Muscle of leg (tissue), 3 donors: ENCODE measurements at regions not wholly inside any gene's neighbourhood (a gene's known extent, or its start where the extent isn't known, plus 50 kb on each side); places are given as distances from the start of the nearest gene placed in this dataset.

ENCODE experiments used
- DNase-seq: peaks from one replicate; pipeline ENCODE4 v3.0.0; 2013
- H3K27ac ChIP-seq: one replicate; pipeline ENCODE4 v1.5.1; 2013; ENCODE audit warnings: mild to moderate bottlenecking, low read length, control low read depth
- H3K27me3 ChIP-seq: one replicate; pipeline ENCODE4 v1.6.1; 2013; ENCODE audit warnings: low read length; ENCODE audit not compliant: control insufficient read depth, insufficient read depth
- H3K36me3 ChIP-seq: one replicate; pipeline ENCODE4 v1.6.1; 2013; ENCODE audit warnings: low read length; ENCODE audit not compliant: control insufficient read depth, insufficient read depth
- H3K4me1 ChIP-seq: one replicate; pipeline ENCODE4 v1.6.1; 2013; ENCODE audit warnings: low read length; ENCODE audit not compliant: control insufficient read depth, insufficient read depth
- H3K4me3 ChIP-seq: one replicate; pipeline ENCODE4 v1.5.1; 2013; ENCODE audit warnings: low read length, control low read depth
- H3K9me3 ChIP-seq: replicated peaks from 2 replicates; pipeline ENCODE4 v1.6.1; 2013; ENCODE audit warnings: low read depth, low read length; ENCODE audit not compliant: control insufficient read depth
- WGBS: methylation state at CpG from one replicate; pipeline ENCODE4 v1.1.5; 2013; ENCODE audit warnings: missing lambda C conversion rate; ENCODE audit not compliant: insufficient coverage; 5-methylcytosine and 5-hydroxymethylcytosine counted together

DNA sequence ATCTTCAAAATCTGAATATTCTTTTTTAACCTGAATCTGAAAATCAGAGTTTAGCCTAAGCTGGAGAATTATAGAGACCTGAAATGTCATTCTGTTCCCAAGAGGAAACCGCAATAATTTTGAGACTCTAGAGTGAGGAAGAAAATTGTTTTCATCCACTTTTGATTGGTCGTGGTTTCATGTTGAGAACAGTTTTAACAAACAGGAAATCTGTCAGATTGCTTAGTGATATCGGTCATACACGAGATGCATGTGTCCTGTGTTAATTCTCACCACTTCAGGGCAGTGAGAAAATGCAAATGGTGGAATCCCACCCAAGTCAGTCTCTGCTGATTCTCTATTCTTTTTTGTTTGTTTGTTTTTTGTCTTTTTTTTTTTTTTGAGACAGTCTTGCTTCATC, 1498.5 kb upstream of the TMEM132C start:
- Histone ChIP-seq H3K9me3 (peaks cover 17% of the 10 kb centered on the region), H3K4me3 (no peak overlapping the region), H3K4me1 (no peaks in the 10 kb centered on the region), H3K36me3 (no peaks in the 10 kb centered on the region), H3K27ac (no peak overlapping the region), H3K27me3 (no peaks in the 10 kb centered on the region)
- no peak for DNase-seq
- WGBS: 74% methylated on average over 3 of the region's 4 CpGs

GRCh38 chr12:126770188-126770587, 1496.8 kb upstream of the TMEM132C start:
- Histone ChIP-seq H3K9me3 (peaks cover 10% of the 10 kb centered on the region), H3K27ac (no peak overlapping the region), H3K4me3 (no peak overlapping the region), H3K4me1 (no peaks in the 10 kb centered on the region), H3K36me3 (no peaks in the 10 kb centered on the region), H3K27me3 (no peaks in the 10 kb centered on the region)
- WGBS: 70% methylated on average over 2 of the region's 3 CpGs
- DNase-seq: no peak

DNA sequence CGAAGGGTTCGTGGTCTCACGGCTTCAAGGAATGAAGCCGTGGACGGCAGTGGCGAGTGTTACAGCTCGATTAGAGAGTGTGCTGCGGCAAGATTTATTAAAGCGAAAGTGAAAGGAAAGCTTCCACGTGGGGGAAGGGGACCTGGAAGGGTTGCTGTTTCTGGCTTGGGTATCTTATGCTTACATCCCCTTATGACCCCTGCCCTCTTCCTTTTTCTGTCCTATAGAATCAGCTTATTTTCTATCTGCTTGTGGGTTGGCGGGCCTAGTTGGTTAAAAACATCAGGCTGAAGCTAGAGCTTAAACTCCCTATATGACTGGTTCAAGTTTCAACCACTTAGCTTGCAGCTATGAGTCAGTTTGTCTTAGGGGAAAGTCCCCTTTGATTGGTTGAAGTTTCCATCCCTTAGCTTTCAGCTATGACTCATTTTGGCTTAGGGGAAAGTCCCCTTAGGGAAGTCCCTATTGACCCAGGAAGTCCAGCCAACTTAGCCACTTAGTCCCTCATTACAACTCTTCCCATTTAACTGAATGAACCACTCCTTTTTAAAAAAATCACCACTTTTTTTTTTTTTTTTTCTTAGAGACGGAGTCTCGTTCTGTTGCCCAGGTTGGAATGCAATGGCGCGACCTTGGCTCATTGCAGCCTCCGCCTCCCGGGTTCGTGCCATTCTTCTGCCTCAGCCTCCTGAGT, 1494.7 kb upstream of the TMEM132C start:
- DNase-seq: peak; percentile 26

DNA sequence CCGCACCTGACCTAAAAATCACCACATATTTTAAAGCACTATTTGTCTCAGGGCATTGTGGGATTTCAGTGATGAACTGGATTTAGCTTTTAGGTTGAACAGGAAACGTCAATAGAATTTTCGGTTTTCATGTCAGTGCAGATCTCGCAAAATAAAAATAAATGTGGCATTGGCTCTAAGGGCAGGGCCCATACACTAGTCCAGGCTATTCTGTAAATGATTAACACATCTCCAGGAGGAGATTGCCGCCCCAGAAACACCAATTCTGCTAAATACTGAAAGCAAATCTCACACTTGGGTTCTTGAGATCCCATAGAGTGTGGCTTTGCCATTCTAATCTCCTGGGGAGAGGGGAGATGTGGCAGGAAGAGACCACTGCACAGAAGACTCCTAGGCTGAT, 1494.0 kb upstream of the TMEM132C start:
- Histone ChIP-seq H3K4me1 (no peaks in the 10 kb centered on the region), H3K27me3 (no peaks in the 10 kb centered on the region), H3K36me3 (no peaks in the 10 kb centered on the region), H3K4me3 (no peak overlapping the region), H3K27ac (no peak overlapping the region), H3K9me3 (no peaks in the 10 kb centered on the region)
- WGBS: 73% methylated on average over 3 of the region's 5 CpGs
- no peak for DNase-seq

More for the DNA sequence above, 1494.7 kb upstream of the TMEM132C start:
- Histone ChIP-seq H3K27me3 (no peaks in the 10 kb centered on the region), H3K4me1 (no peaks in the 10 kb centered on the region), H3K4me3 (no peak overlapping the region), H3K36me3 (no peaks in the 10 kb centered on the region), H3K27ac (no peak overlapping the region), H3K9me3 (no peaks in the 10 kb centered on the region)
- 83% methylated on average over 10 of the region's 18 CpGs for WGBS

DNA sequence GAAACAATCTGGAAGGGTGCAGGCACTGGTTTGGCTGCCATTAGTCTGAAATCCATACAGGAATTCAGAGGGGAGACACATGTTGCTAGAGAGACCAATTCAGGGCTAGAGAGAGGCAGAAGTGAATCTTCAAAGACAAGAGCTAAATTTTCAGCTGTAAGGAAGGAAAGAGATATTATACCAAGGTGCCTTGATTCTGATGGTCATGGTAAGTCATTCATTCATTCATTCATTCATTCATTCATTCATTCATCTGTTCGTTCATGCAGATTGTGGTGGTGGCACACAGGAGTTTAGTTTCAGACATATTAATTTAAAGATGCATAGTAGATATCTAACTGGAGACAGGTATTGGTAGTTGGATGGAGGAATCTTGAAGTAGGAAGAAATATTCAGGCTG, 1493.5 kb upstream of the TMEM132C start:
- H3K4me1 ChIP-seq: no peaks in the 10 kb centered on the region
- no CpG with 5 or more reads among the region's 1 CpG for WGBS
- H3K27me3 ChIP-seq: no peaks in the 10 kb centered on the region
- H3K9me3 ChIP-seq: no peaks in the 10 kb centered on the region
- no peak overlapping the region for H3K4me3 ChIP-seq
- H3K27ac ChIP-seq: no peak overlapping the region
- H3K36me3 ChIP-seq: no peaks in the 10 kb centered on the region
- DNase-seq: no peak

- WGBS: 50% methylated on average over 2 of the region's 6 CpGs
- H3K27ac ChIP-seq: no peak overlapping the region
- H3K36me3 ChIP-seq: no peaks in the 10 kb centered on the region
- DNase-seq: no peak
- H3K9me3 ChIP-seq: no peaks in the 10 kb centered on the region
- no peaks in the 10 kb centered on the region for H3K4me1 ChIP-seq
- H3K27me3 ChIP-seq: no peaks in the 10 kb centered on the region
- no peak overlapping the region for H3K4me3 ChIP-seq
Observed at GRCh38 chr12:126776026-126776655, 1490.8 kb upstream of the TMEM132C start.

DNA sequence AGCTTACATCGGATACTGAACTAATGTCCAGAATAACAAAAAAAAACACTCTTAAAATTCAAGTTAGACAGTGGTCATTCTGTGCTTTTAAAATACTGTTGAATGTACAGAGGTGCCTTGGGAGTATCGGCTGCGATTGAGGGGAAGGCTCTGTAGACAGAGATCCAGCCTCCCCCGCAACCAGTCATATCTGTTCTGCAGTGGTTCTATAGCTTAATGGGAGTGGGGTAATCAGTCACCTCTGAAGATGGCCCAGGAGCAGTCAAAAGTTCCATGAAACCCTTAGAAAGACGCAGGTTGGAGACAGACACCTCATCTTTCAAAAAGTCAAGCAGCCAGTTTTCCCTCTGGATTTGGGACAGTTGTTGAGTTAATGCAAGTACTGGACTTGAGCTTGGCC, 1486.6 kb upstream of the TMEM132C start:
- no peak for DNase-seq
- WGBS: no CpG with 5 or more reads among the region's 5 CpGs
- no peaks in the 10 kb centered on the region for H3K36me3 ChIP-seq

DNA sequence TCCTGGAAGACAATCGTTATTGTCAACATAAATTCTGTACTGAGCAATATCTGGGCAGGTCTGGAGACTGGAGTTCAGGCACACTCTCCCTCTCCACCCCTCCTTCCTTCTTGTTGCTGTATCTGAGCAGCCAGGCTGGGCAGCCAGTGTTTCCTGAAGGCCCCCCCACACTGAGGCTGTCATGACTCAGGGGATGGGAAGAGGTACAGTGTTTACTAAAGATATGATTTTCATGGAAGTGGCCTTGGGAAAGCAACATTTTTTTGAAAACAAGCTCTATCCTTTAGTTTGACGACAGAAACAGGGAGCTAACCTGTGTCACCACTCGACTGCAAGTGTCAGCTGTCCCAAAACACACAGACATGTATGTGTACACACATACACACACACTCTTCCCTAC, 1485.4 kb upstream of the TMEM132C start:
- no peaks in the 10 kb centered on the region for H3K27me3 ChIP-seq
- H3K9me3 ChIP-seq: no peaks in the 10 kb centered on the region
- H3K4me3 ChIP-seq: no peak overlapping the region
- no peaks in the 10 kb centered on the region for H3K36me3 ChIP-seq
- 80% methylated on average over 2 of the region's 3 CpGs for WGBS
- H3K4me1 ChIP-seq: no peaks in the 10 kb centered on the region
- no peak overlapping the region for H3K27ac ChIP-seq
- DNase-seq: no peak

More for the DNA sequence above, 1486.6 kb upstream of the TMEM132C start:
- Histone ChIP-seq H3K4me1 (no peaks in the 10 kb centered on the region), H3K27me3 (no peaks in the 10 kb centered on the region), H3K27ac (no peak overlapping the region), H3K4me3 (no peak overlapping the region), H3K9me3 (no peaks in the 10 kb centered on the region)

- Histone ChIP-seq H3K27me3 (no peaks in the 10 kb centered on the region), H3K4me3 (no peak overlapping the region), H3K9me3 (no peaks in the 10 kb centered on the region), H3K27ac (no peak overlapping the region), H3K36me3 (no peaks in the 10 kb centered on the region), H3K4me1 (no peaks in the 10 kb centered on the region)
- DNase-seq: no peak
- 46% methylated on average over 2 of the region's 2 CpGs for WGBS
Observed at GRCh38 chr12:126782083-126782482, 1484.9 kb upstream of the TMEM132C start.

DNA sequence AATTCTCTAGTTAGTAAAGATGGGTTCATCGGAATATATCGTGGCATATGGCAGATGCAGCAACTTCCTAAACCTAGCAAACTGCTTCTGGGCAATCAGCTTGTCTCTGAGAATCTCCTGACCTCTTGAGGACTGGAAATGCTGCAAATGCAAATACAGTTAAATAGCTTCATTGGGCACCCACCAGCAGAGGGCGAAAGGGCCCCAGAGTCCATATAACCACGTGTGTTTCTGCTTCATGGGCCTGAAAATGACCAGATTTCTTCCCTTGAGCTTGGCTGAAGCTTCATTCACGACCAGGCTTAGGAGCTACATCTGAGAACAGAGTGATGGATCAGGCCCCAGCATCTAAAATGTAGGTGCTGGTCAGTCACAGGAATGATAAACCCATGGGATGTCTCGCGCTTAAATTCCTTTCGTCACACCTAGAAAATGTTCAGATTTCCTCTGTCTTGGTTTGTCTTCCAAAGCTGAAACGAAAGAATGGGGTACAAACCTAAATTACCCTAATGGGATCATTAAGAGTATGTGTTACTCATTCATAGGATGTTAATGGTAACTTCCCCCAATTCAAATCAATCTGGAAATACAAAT, 1482.5 kb upstream of the TMEM132C start:
- H3K4me1 ChIP-seq: no peaks in the 10 kb centered on the region
- H3K9me3 ChIP-seq: no peaks in the 10 kb centered on the region
- peak; percentile 16 for DNase-seq
- no peaks in the 10 kb centered on the region for H3K36me3 ChIP-seq
- no peak overlapping the region for H3K4me3 ChIP-seq
- no peak overlapping the region for H3K27ac ChIP-seq
- WGBS: 38% methylated on average over 5 of the region's 9 CpGs
- H3K27me3 ChIP-seq: no peaks in the 10 kb centered on the region
